Stimulated activated CD4-positive, alpha-beta T cell treated with anti-CD3 and anti-CD28 coated beads, Interleukin-4, amount 100 ng/mL, for 24 hours (primary cell): ENCODE measurements at regions not wholly inside any gene's neighbourhood (a gene's known extent, or its start where the extent isn't known, plus 50 kb on each side); places are given as distances from the start of the nearest gene placed in this dataset.

Source experiments
- DNase-seq: peaks from one replicate; pipeline ENCODE4 v3.0.0-alpha.2; 2020

- no peak for DNase-seq
Measured at GRCh38 chr10:60663850-60664249, 114.4 kb upstream of the CDK1 start.

- DNase-seq: no peak
Measured at GRCh38 chr10:60662917-60663614, 115.2 kb upstream of the CDK1 start.

- no peak for DNase-seq
Measured at GRCh38 chr10:60661637-60662036, 116.6 kb upstream of the CDK1 start.

GRCh38 chr10:60660625-60661024 lies 117.7 kb upstream of the CDK1 start:
- no peak for DNase-seq

- no peak for DNase-seq
Measured at GRCh38 chr10:60654813-60655464, 123.3 kb upstream of the CDK1 start.

- DNase-seq: no peak
Measured at GRCh38 chr10:60652628-60653027, 125.7 kb upstream of the CDK1 start.

GRCh38 chr10:60650378-60650800 lies 127.9 kb upstream of the CDK1 start:
- DNase-seq: no peak

- DNase-seq: no peak
Measured at GRCh38 chr10:60649485-60650377, 128.5 kb upstream of the CDK1 start.

GRCh38 chr10:60648761-60649160 lies 129.5 kb upstream of the CDK1 start:
- no peak for DNase-seq

GRCh38 chr10:60646966-60647796 lies 131.1 kb upstream of the CDK1 start:
- peak; percentile 65 for DNase-seq

GRCh38 chr10:60645980-60646379 lies 132.3 kb upstream of the CDK1 start:
- no peak for DNase-seq

- DNase-seq: no peak
Measured at GRCh38 chr10:60644436-60645130, 133.7 kb upstream of the CDK1 start.

GRCh38 chr10:60643874-60644273 lies 134.4 kb upstream of the CDK1 start:
- DNase-seq: no peak

- no peak for DNase-seq
Measured at GRCh38 chr10:60629332-60629731, 148.9 kb upstream of the CDK1 start.

GRCh38 chr10:60627778-60628748 lies 150.2 kb upstream of the CDK1 start:
- DNase-seq: no peak

- no peak for DNase-seq
Measured at GRCh38 chr10:60626037-60626436, 152.2 kb upstream of the CDK1 start.

- no peak for DNase-seq
Measured at GRCh38 chr10:60623627-60624026, 154.7 kb upstream of the CDK1 start.

- DNase-seq: no peak
Measured at GRCh38 chr10:60621018-60621417, 157.3 kb upstream of the CDK1 start.

GRCh38 chr10:60618861-60619260 lies 159.4 kb upstream of the CDK1 start:
- DNase-seq: no peak

GRCh38 chr10:60615541-60615940 lies 162.7 kb upstream of the CDK1 start:
- no peak for DNase-seq

- DNase-seq: no peak
Measured at GRCh38 chr10:60614363-60614762, 163.9 kb upstream of the CDK1 start.
